Esophagus squamous epithelium (tissue), 4 donors: ENCODE measurements at regions not wholly inside any gene's neighbourhood (a gene's known extent, or its start where the extent isn't known, plus 50 kb on each side); places are given as distances from the start of the nearest gene placed in this dataset.

Experiments used
- CTCF ChIP-seq, 6 experiments: fragments of 450-650 bp in 4 of 6; fragments of 200-600 bp in 2 of 6; sonication (generic) in 2 of 6; IDR thresholded peaks; one replicate each; pipeline ENCODE4 v1.5.1; 2016 to 2019; ENCODE audit warnings: antibody characterized with exemption in 6 of 6, mild to moderate bottlenecking in 4 of 6, moderate library complexity in 4 of 6
- POLR2A ChIP-seq, 4 donors: fragments of 450-650 bp; IDR thresholded peaks; one replicate each; pipeline ENCODE4 v1.6.1; 2017; ENCODE audit warnings: antibody characterized with exemption in 4 of 4, mild to moderate bottlenecking in 4 of 4, moderate library complexity in 3 of 4

GRCh38 chr17:77628035-77628434 is 330.5 kb upstream of the TNRC6C start:
- no peak for TF ChIP-seq CTCF (IDR thresholded peaks at IDR 0.05)
- no peak for TF ChIP-seq POLR2A (IDR thresholded peaks at IDR 0.05)
